ENCODE measurements at regions not wholly inside any gene's neighbourhood (a gene's known extent, or its start where the extent isn't known, plus 50 kb on each side); places are given as distances from the start of the nearest gene placed in this dataset.

DNA sequence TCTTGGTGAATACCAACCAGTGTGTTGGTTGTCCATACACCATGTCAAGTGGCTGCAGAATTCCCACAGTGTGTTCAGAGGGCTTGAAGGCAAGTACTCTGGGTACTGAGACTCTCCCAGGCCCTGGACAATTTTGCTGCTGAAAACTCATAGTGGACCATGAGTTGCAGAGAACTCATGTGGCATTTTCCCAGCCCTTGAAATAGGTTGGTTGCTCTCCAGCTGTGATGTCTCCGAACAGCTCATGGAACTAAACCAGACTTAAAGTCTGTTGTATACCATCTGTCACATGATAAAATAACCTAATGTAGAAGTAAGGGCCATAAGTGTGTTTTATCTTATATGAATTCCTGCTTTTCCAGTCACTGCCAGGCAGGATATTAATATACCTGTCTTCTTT is 67.8 kb downstream of the RGS2 start:
- Histone ChIP-seq H3F3A (ENCODE audit: insufficient read depth, low read length) (no peaks in the 10 kb centered on the region), H3K27me3 (replicated peaks; ENCODE audit: insufficient read depth, low read length) (no peaks in the 10 kb centered on the region), H4K20me1 (ENCODE audit: insufficient read depth, low read length) (no peaks in the 10 kb centered on the region), H3K4me3 (ENCODE audit: low read length) (no peak overlapping the region), H3K9ac (ENCODE audit: low read length) (no peak overlapping the region), H3K9me2 (replicated peaks; ENCODE audit: insufficient read depth, low read length) (no peaks in the 10 kb centered on the region), H3K36me3 (replicated peaks; ENCODE audit: insufficient read depth, low read length) (no peaks in the 10 kb centered on the region), H2AFZ (ENCODE audit: low read length) (no peak overlapping the region), H3K79me2 (ENCODE audit: low read length) (no peaks in the 10 kb centered on the region), H3K4me1 (ENCODE audit: low read length) (no peaks in the 10 kb centered on the region), H3K27ac (ENCODE audit: low read length) (no peak overlapping the region), H3K9me3 (replicated peaks; ENCODE audit: insufficient read depth, low read length) (no peaks in the 10 kb centered on the region), H3K4me2 (ENCODE audit: low read depth, low read length) (no peak overlapping the region)
- DNase-seq = no peak
- TF ChIP-seq EZH2 (optimal IDR thresholded peaks at IDR 0.05; ENCODE audit: low read depth, low read length) = no peak
- TF ChIP-seq, protein P1, sequence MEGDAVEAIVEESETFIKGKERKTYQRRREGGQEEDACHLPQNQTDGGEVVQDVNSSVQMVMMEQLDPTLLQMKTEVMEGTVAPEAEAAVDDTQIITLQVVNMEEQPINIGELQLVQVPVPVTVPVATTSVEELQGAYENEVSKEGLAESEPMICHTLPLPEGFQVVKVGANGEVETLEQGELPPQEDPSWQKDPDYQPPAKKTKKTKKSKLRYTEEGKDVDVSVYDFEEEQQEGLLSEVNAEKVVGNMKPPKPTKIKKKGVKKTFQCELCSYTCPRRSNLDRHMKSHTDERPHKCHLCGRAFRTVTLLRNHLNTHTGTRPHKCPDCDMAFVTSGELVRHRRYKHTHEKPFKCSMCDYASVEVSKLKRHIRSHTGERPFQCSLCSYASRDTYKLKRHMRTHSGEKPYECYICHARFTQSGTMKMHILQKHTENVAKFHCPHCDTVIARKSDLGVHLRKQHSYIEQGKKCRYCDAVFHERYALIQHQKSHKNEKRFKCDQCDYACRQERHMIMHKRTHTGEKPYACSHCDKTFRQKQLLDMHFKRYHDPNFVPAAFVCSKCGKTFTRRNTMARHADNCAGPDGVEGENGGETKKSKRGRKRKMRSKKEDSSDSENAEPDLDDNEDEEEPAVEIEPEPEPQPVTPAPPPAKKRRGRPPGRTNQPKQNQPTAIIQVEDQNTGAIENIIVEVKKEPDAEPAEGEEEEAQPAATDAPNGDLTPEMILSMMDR (IDR thresholded peaks at IDR 0.05; ENCODE audit: low read length) = no peak
- no peak for TF ChIP-seq EZH2phosphoT487 (IDR thresholded peaks at IDR 0.05; ENCODE audit: low read length)

DNA sequence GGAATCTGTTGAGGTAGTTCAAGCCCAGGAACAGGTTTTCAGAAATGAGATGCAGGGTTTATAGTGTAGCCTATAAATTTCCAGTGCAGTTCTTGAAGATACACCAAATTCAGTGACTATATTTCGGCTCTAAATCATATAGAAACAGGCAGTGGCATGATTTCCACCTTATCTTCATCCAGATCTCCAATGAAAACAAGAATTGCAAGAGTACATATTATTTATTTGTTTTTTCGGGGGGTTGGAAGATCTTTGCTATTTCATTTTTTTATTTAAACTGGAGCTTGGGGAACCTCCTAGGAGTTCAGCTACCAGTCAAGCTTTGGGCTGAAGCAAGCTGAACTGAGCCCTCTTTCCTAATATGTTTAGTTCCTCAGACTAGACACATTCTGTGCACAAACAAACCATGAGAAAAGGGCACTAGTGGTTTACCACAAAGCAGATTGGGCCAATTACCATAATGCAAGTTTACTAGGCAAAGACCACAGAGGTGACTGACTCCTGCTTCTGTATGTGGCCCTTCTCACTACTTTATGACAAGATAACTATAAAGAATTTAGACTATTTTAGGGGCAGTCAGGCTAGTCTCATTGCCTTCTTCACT is 68.5 kb downstream of the RGS2 start:
- H4K20me1 ChIP-seq (ENCODE audit: insufficient read depth, low read length) = no peaks in the 10 kb centered on the region
- no peak overlapping the region for H3K9ac ChIP-seq (ENCODE audit: low read length)
- H3K27me3 ChIP-seq (replicated peaks; ENCODE audit: insufficient read depth, low read length) = no peaks in the 10 kb centered on the region
- H3K9me3 ChIP-seq (replicated peaks; ENCODE audit: insufficient read depth, low read length) = no peaks in the 10 kb centered on the region
- no peak overlapping the region for H3K4me3 ChIP-seq (ENCODE audit: low read length)
- H3F3A ChIP-seq (ENCODE audit: insufficient read depth, low read length) = no peaks in the 10 kb centered on the region
- H3K27ac ChIP-seq (ENCODE audit: low read length) = no peak overlapping the region
- TF ChIP-seq EZH2 (optimal IDR thresholded peaks at IDR 0.05; ENCODE audit: low read depth, low read length) = no peak
- TF ChIP-seq, protein P1 (IDR thresholded peaks at IDR 0.05; ENCODE audit: low read length) = no peak
- TF ChIP-seq EZH2phosphoT487 (IDR thresholded peaks at IDR 0.05; ENCODE audit: low read length) = no peak
- no peaks in the 10 kb centered on the region for H3K9me2 ChIP-seq (replicated peaks; ENCODE audit: insufficient read depth, low read length)
- H3K79me2 ChIP-seq (ENCODE audit: low read length) = no peaks in the 10 kb centered on the region
- H3K4me1 ChIP-seq (ENCODE audit: low read length) = no peaks in the 10 kb centered on the region
- H2AFZ ChIP-seq (ENCODE audit: low read length) = no peak overlapping the region
- H3K36me3 ChIP-seq (replicated peaks; ENCODE audit: insufficient read depth, low read length) = no peaks in the 10 kb centered on the region
- peak; percentile 35 for DNase-seq
- no peak overlapping the region for H3K4me2 ChIP-seq (ENCODE audit: low read depth, low read length)

DNA sequence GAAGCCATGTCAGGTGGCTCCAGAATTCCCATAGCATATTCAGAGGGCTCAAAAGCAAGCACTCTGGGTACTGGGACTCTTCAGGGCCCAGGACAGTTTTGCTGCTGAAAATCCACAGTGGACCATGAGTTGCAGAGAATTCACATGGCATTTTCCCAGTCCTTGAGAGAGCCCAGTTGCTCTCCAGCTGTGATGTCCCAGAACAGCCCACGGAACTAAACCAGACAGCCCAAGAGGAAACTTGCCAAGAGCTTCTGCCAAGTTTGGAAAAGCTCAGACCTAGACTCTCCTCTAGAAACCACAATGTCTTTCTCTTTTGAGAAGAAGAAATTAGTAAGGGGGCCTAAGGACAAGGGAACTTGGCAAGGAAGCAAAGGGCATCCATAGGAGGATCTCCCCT is 69.4 kb downstream of the RGS2 start:
- no peak overlapping the region for H2AFZ ChIP-seq (ENCODE audit: low read length)
- no peak overlapping the region for H3K27ac ChIP-seq (ENCODE audit: low read length)
- no peaks in the 10 kb centered on the region for H3F3A ChIP-seq (ENCODE audit: insufficient read depth, low read length)
- no peaks in the 10 kb centered on the region for H3K27me3 ChIP-seq (replicated peaks; ENCODE audit: insufficient read depth, low read length)
- H3K79me2 ChIP-seq (ENCODE audit: low read length) = no peaks in the 10 kb centered on the region
- H3K36me3 ChIP-seq (replicated peaks; ENCODE audit: insufficient read depth, low read length) = no peaks in the 10 kb centered on the region
- no peaks in the 10 kb centered on the region for H3K9me3 ChIP-seq (replicated peaks; ENCODE audit: insufficient read depth, low read length)
- no peaks in the 10 kb centered on the region for H3K9me2 ChIP-seq (replicated peaks; ENCODE audit: insufficient read depth, low read length)
- H3K9ac ChIP-seq (ENCODE audit: low read length) = no peak overlapping the region
- TF ChIP-seq, protein P1 (IDR thresholded peaks at IDR 0.05; ENCODE audit: low read length) = no peak
- TF ChIP-seq EZH2phosphoT487 (IDR thresholded peaks at IDR 0.05; ENCODE audit: low read length) = no peak
- no peak for TF ChIP-seq EZH2 (optimal IDR thresholded peaks at IDR 0.05; ENCODE audit: low read depth, low read length)
- H3K4me1 ChIP-seq (ENCODE audit: low read length) = no peaks in the 10 kb centered on the region
- no peaks in the 10 kb centered on the region for H4K20me1 ChIP-seq (ENCODE audit: insufficient read depth, low read length)
- H3K4me2 ChIP-seq (ENCODE audit: low read depth, low read length) = no peak overlapping the region
- no peak for DNase-seq
- H3K4me3 ChIP-seq (ENCODE audit: low read length) = no peak overlapping the region
